Globus pallidus (tissue), 1 donor: ENCODE measurements at regions not wholly inside any gene's neighbourhood (a gene's known extent, or its start where the extent isn't known, plus 50 kb on each side); places are given as distances from the start of the nearest gene placed in this dataset.
"Not testable (repeated sequence)": the region's sequence is repeated elsewhere in the genome, so short reads cannot be mapped to it uniquely, and the experiment has no call there.

Experiments used
- DNase-seq: peaks from one replicate; pipeline ENCODE4 v3.0.0-alpha.2; 2015; ENCODE audit warnings: low spot score

DNA sequence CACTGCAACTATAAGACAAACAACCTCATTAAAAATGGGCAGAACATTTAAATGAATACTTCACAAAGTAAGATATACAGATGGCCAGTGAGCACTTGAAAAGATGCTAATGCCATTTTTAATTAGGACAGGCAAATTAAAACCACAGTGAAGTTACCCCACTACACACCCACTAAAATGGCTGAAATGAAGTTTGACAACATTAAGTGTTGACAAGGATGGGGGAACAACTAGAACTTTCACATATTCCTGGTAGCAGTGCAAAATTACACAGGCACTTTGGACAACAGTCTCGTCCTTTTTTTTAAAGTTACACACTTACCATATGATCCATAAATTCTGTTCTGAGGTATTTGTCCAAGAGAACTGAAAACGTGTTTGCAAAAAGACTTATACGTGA lies 278.9 kb upstream of the DIO3 start:
- DNase-seq, result no peak

DNA sequence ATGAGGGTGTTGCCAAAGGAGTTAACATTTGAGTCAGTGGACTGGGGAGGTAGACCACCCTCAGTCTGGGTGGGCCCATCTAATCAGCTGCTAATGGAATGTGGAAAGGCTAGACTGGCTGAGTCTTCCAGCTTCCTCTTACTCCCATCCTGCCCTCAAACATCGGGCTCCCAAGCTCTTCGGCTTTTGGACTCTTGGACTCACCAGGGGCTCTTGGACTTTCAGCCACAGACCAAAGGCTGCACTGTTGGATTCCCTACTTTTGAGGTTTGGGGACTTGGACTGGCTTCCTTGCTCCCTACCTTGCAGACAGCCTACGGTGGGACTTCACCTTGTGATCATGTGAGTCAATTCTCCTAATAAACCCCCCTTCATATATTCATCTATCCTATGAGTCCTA lies 276.6 kb upstream of the DIO3 start:
- DNase-seq, result no peak

GRCh38 chr14:101286271-101287018 lies 274.9 kb upstream of the DIO3 start:
- no peak for DNase-seq

DNA sequence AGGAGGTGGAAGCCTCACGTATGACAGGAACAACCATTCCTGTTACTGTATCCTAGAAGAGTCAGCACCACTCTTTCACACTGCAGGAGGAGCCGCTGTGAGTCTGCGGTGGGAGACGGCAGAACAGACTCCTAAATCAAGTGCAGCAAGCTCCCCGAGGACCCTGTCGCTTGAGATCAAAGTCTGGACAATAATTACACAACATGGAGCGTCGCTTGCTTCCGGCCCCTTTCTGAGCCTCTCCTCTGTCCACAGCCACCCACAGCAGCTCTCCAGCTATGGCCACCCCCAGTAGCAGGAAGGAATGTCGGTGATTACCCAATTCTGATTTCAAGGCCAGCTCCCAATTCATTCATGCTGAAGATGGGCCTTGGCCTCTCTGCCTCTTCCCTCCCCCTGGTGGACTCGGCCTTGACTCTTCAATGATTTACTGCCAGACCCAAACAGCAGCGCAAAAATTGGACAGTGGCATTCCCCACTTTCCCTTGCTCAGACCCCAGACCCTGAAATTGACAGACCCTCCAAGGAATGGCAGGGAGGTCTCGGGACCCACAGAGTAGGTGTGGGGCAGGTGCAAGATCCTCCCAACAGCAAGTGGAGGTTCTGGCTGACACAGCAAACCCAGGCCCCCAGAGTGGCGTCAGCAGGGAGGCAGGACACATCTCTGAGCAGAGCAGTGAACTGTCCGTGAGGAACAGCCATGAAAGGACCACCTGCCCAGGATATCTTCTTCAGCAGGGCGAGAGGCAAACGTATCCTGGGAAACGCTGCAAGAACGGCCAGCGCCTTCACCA lies 272.7 kb upstream of the DIO3 start:
- no peak for DNase-seq

DNA sequence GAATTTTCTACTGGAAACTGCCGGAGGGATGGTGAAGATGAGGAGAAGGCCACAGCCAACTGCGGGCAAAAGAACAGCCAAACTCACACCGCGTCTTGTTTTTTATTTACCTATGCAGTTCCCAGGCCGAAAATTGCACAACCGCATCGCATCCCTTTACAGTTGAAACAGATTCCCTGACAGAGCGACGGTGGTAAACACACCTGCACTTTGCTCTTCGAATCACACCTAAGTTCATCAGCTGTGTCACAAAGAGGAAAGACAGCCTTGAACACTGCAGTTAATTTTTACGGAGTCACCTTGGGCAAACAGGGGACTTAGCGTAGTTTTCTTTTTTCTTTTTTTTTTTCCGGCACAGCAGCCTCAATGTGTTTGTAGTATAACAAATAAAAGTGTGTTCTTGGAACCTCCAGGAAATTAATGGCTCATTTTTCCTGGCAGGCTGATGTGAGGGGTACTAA lies 272.0 kb upstream of the DIO3 start:
- DNase-seq, result no peak

DNA sequence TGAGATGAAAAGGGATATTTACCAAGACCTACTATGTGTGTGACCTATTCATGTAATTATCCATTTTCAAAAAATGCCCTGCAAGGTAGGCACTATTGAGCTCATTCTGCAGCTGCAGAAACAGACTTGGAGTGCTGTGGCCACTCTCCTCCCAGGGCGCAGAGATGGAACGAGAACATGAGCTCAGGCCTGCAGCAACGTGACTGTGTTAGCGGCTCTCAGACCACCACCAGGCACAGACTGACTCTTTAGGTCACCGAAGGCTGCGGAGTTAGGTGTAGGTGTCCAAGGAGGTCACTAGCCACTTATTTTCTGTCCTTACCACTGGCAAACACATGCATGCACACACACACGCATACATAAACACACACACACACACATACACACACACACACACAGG lies 271.4 kb upstream of the DIO3 start:
- DNase-seq, result no peak

GRCh38 chr14:101290611-101291010 lies 270.7 kb upstream of the DIO3 start:
- no peak for DNase-seq

DNA sequence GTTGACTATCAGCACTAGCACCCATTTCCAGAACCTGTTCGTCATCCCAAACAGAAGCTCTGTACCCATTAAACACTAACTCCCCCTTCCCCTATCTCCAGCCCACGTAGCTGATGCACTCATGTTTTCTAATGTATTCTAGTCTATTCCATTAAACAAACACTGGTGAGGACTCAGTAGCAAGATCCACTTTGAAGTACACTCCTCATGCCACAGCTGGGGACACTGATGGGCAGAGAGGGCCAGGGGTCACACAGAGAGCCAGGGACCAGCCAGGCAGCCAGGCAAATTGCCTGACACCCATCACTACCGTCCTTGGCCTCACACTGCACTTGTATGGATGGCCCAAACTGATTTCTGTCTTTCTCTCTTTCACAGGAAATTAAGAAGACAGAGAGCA lies 269.9 kb upstream of the DIO3 start:
- DNase-seq, result no peak

DNA sequence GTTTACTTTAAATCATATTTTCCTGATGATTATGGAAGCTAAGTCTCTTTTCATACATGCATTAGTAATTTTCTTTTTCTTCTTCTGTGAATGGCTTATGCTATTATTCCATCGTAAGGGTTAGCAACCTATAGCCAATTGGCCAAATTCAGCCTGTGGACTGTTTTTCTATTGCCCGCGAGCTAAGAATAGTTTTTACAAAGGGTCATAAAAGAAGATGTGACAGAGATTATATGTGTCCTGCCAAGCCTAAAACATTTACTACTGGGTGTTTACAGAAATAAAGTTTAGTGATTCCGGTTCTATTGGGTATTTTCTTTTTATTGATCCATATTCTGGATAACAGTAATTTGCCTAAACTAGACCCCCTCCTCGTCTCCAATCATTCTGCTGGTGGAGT lies 268.8 kb upstream of the DIO3 start:
- no peak for DNase-seq

GRCh38 chr14:101293605-101294004 lies 267.7 kb upstream of the DIO3 start:
- DNase-seq, result no peak

GRCh38 chr14:101294136-101294535 lies 267.2 kb upstream of the DIO3 start:
- DNase-seq, result no peak

DNA sequence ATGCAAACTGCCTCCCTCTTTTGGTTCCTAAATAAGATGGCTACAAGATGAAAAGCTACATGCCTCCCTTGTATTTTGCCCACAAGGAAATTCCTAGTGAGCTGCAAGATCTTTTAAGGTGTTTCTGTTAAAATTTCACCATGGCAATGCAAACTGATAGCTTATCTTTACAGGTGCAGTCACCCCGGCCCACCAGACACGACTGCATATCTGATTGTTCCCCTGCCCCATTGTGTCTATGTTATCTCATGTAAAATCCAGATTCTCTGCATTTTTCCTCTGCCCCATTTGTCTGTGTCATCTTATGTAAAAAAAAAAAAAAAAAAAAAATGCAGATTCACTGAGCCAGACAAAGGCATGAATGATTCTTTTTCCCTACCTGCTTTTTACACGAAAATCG lies 261.5 kb upstream of the DIO3 start:
- DNase-seq, result not testable (repeated sequence)

GRCh38 chr14:101301011-101301410 lies 260.3 kb upstream of the DIO3 start:
- no peak for DNase-seq

GRCh38 chr14:101307162-101307561 lies 254.1 kb upstream of the DIO3 start:
- DNase-seq, result not testable (repeated sequence)

GRCh38 chr14:101311186-101311585 lies 250.1 kb upstream of the DIO3 start:
- not testable (repeated sequence) for DNase-seq

DNA sequence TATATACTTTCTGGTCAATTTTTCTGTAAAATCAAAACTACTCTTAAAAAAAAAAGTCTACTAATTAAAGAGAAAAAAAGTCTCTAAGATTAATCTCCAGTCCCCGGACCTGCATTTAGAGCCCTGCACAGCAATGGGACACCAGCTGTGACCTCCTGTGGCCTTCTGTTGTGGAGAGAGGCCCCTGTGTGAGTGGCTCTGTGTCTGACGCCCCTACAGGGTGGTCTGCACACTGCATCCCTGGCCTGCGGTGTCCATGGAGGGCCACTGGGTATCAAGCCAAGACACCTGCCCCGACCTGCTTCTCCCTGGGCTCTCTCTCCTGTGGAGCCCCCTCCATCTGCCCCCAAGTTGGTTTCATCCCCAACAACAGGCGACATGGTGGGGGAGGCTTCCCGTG lies 248.0 kb upstream of the DIO3 start:
- DNase-seq, result no peak

DNA sequence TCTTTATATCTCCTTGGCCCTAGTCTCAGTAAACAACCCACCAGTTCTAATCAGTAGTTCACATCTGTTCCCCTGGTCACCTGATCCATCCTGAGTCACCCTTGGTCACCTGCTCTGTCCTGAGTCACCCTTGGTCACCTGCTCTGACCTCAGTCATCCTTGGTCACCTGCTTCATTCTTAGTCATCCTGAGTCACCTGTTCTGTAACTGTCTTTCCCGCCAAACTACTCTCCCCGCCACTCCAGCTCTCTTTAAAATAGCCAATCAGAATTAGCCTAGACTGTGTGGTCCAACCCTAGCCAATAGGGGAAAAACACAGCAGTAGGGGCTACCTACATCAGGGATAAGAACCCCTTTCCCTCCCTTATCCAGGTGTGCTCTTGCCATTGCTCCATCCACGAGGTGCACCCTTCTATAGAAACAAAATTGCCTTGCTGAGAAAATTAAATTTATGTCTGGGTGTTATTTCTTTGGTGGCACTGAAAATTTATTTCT lies 245.4 kb upstream of the DIO3 start:
- no peak for DNase-seq

- DNase-seq, result no peak
These were observed 243.0 kb upstream of the DIO3 start for GRCh38 chr14:101318271-101318670.

- DNase-seq, result no peak
These were observed 240.9 kb upstream of the DIO3 start for GRCh38 chr14:101320396-101320795.

DNA sequence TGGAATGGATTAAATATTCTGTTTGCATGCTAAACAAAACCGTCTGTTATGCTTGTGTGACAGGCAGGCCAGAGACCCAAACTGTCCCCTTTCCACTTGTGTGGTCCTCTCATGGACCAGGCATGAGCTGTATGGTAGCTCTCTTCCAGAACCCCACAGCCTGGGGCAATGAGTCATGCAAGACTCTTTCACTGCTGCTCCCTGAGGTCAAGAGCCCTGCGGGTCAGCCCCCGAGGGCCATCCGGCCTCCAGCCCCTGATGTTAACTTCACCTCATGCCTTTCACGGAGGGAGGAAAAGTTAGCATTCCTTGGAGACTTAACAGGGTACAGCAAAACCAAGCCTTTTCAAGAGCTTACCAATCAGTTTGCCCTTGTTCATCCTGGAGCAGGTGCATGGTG lies 239.1 kb upstream of the DIO3 start:
- no peak for DNase-seq

DNA sequence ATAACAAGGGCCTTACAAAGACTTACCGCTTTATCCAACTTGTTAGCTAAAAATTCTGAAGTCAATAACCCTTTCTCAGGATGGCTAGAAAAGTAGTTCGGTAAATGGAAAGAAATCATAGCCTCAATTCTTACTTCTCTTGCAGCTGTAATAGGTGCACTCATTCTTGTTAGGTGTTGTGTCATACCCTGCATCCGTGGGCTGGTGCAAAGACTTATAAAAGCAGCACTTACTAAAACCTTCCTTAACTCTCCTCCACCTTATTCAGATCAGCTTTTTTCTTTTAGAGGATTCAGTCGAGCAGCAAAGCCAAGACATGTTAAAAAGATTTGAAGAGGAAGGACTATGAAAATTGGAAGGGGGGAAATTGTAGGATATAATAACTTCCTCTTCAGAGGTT lies 238.2 kb upstream of the DIO3 start:
- no peak for DNase-seq

DNA sequence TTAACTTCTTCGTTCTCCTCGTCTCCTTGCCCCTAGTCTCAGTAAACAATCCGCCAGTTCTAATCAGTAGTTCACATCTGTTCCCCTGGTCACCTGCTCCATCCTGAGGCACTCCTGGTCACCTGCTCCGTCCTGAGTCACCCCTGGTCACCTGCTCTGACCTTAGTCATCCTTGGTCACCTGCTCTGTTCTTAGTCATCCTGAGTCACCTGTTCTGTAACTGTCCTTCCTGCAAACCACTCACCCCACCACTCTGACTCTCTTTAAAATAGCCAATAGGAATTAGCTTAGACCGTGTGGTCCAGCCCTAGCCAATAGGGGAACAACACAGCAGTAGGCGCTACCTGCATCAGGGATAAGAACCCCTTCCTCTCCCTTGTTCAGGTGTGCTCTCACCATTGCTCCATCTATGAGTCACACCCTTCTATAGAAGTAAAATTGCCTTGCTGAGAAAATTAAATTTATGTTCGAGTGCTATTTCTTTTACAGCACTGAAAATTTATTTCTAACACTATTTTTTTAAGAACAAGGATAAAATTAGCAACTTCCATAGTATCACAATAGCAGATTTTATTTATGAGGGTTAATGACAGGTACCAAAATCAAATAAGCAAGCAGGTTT lies 237.6 kb upstream of the DIO3 start:
- not testable (repeated sequence) for DNase-seq

GRCh38 chr14:101325319-101325718 lies 236.0 kb upstream of the DIO3 start:
- no peak for DNase-seq
